NCI-H460 (cell line): ENCODE measurements at regions not wholly inside any gene's neighbourhood (a gene's known extent, or its start where the extent isn't known, plus 50 kb on each side); places are given as distances from the start of the nearest gene placed in this dataset.

ENCODE experiments used
- DNase-seq: peaks from one replicate; pipeline ENCODE4 v3.0.0-alpha.2; 2016; ENCODE audit warnings: low read depth; ENCODE audit errors: extremely low read depth

DNA sequence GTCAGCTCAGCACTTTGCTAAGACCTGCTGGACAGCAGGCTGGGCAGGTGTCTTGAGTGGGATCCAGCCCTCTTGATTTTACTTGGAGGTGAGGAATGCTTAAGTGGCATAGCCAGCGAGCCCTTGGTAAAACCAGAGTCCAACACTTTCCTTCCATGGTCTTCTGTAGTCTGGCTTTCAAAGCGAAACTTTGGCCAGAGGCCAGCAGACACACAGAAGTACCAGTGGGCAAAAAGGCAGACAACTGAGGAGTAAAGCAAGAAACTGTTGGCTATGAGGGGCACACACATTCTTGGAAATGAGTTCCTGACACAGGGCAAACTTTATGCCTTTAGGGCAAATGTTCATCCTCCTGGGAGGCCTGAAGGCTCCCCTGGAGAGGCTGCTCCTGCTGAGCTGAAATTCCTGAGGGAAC is 281.0 kb upstream of the POU3F1 start:
- DNase-seq: no peak

DNA sequence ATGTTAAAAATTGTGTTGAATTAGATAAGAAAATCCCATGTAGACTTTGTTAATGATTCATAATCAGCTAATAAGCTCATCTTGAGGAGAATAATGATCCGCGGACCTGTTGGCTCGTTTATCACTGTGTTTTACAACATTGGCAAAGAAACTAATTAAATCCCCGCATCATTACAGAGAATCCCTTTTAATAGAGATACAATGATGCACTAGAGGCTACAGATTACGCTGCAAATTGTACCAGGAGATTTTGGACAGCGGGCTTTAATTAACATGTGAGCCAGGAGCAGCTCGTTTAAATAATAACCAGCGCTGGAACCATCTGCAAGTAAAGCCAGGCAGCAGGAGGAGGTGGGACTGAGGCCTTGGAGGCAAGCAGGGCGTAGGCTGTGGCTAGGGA is 280.3 kb upstream of the POU3F1 start:
- no peak for DNase-seq

DNA sequence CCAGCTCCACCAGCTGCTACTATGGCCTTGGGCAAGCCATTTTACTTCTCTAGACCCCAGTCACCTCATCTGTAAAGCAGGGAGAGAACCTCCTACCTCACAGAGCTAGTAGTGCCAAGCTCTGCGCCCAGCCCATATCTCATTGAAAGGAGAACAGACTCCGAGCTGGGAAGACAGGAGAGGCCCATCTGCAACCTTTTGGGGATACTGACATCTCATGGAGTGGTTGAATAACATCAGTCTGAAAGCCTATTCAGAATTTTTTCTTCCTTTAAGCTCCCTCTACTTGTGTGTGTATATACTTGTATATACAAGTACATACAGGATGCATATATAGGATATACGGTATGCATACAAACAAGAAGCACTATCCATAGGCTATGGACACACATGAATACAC is 279.5 kb upstream of the POU3F1 start:
- DNase-seq: no peak

- no peak for DNase-seq
These were observed 266.2 kb upstream of the POU3F1 start for GRCh38 chr1:38312753-38313152.

DNA sequence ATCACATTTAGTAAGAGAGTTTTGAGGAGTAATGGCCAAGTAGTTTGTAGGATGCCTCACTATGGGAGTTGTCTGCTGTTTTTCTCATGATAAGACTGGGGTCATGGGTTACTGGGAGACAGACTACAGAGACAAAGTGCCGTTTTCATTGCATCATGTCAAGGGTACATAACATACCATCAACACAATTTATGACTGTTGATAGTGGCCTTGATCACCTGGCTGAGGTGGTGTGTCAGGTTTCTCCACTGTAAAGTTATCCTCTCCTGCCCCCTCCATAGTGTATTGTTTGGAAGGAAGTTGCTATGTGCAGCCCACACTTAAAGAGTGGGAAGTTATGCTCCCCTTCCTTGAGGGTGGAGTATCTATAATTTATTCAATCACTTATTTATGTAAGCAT is 263.5 kb upstream of the POU3F1 start:
- DNase-seq: no peak

GRCh38 chr1:38308780-38309179 is 262.2 kb upstream of the POU3F1 start:
- no peak for DNase-seq

- DNase-seq: no peak
These were observed 259.1 kb upstream of the POU3F1 start for GRCh38 chr1:38305666-38306065.

DNA sequence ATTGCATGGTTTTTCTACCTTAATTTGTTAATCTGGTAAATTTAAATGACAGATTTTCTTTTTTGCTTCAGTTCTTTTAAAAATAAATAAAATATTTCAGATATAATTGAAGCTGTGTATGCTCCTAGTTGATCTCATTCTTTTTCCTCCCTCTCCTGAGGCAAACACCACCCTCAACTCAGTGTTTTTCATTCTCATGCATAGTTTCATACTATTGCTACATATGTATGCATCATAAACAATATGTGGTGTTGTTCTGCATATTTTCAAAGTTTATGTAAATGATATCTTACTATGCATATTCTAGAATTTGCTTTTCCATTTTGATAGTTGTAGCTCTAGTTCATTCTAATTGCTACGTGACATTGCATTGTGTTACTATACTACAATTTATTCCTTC is 257.2 kb upstream of the POU3F1 start:
- DNase-seq: no peak

DNA sequence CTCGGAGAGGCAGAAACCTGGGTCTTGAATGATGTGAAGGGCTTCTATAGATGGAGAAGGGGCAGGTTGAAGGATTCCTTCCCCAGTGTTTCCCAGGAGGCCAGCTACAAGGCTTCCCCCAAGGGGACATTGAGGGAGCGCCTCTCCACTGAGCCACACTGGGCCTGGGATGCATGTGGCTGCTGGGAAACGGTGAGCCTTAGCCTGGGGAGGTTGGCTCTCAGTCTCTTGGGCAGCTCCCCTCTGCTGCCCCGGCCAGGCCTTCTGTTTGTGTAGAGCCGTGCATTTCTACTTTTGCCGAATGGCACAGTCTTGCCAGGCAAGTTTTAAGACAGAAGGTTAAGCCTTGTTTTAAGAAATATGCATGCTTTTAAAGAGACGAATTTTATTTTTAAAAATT is 254.4 kb upstream of the POU3F1 start:
- no peak for DNase-seq

DNA sequence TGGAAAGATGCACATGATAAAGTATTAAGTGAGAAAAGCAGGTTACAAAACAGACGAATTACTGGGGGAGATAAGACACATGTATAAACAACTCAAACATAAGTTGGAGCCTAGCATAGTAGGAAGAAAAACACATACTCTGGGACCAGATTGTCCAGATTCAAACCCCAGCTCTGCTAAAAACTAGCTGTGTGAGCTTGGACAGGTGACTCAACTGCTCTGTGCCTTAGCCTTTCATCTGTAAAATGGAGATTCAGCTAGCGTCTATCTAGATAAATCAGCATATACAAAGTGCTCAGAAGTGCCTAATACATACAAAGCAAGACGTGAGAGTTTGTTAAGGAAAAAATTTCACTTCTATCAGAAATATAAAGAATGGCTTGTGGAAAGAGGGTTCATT is 254.0 kb upstream of the POU3F1 start:
- DNase-seq: no peak

- no peak for DNase-seq
These were observed 251.2 kb upstream of the POU3F1 start for GRCh38 chr1:38297842-38298241.

GRCh38 chr1:38297246-38297645 is 250.7 kb upstream of the POU3F1 start:
- no peak for DNase-seq

GRCh38 chr1:38296047-38296446 is 249.5 kb upstream of the POU3F1 start:
- no peak for DNase-seq

- no peak for DNase-seq
These were observed 247.0 kb upstream of the POU3F1 start for GRCh38 chr1:38293567-38293966.

- DNase-seq: no peak
These were observed 246.4 kb upstream of the POU3F1 start for GRCh38 chr1:38292969-38293368.

DNA sequence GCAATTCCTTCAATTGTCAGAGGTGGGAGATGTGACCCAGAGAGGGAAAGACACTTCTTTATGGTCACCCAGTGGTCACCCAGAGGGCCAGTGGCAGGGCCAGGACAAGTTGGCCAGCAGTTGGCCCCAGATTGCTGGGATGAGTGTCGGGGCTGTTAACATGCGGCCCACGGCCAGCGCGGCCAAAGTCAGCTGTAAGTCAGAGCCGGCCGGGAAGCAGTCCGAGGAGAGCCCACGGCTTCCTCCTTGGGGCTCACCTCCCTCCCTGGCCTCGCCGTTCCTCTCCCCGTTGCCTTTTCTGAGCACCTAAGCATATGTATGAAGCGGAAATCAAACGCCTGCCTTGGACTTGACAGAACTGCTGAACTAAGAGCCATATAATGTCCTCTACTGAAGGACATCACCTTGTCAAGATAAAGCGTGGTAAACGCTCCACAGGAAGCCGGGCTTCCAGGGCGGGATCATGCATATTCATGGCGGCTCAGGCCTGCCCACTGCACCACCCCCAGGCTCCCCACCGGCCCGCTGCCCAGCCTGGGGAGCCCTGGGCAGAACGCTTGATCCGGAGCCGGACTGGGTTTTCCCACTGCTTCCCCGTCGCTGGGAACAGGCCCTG is 245.4 kb upstream of the POU3F1 start:
- DNase-seq: no peak

- no peak for DNase-seq
These were observed 244.7 kb upstream of the POU3F1 start for GRCh38 chr1:38291336-38291735.

DNA sequence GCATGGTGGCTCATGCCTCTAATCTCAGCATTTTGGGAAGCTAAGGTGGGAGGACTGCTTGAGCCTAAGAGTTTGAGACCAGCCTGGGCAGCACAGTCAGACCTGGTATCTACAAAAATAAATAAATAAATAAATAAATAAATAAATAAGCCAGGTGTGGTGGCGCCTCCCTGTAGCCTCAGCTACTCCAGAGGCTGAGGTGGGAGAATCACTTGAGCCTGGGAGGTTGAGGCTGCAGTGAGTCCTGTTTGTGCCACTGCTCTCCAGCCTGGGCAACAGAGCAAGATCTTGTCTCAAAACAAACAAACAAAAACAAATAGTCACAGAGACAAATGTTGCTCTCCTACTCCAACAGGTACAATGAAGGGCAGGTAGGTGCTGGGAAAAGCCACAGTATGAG is 242.4 kb upstream of the POU3F1 start:
- no peak for DNase-seq

GRCh38 chr1:38287547-38287946 is 241.0 kb upstream of the POU3F1 start:
- no peak for DNase-seq

- no peak for DNase-seq
These were observed 240.4 kb upstream of the POU3F1 start for GRCh38 chr1:38287036-38287435.

- no peak for DNase-seq
These were observed 239.4 kb upstream of the POU3F1 start for GRCh38 chr1:38285807-38286530.

- DNase-seq: no peak
These were observed 238.4 kb upstream of the POU3F1 start for GRCh38 chr1:38284953-38285352.
